NCI-H1436 (cell line): ENCODE measurements at regions not wholly inside any gene's neighbourhood (a gene's known extent, or its start where the extent isn't known, plus 50 kb on each side); places are given as distances from the start of the nearest gene placed in this dataset.

Experiments
- DNase-seq: peaks from one replicate; lab custom pipeline; 2025; lab: John Stamatoyannopoulos, UW

- DNase-seq, result no peak
These were observed 63.9 kb upstream of the TRIM2 start for GRCh38 chr4:153140294-153140693.

DNA sequence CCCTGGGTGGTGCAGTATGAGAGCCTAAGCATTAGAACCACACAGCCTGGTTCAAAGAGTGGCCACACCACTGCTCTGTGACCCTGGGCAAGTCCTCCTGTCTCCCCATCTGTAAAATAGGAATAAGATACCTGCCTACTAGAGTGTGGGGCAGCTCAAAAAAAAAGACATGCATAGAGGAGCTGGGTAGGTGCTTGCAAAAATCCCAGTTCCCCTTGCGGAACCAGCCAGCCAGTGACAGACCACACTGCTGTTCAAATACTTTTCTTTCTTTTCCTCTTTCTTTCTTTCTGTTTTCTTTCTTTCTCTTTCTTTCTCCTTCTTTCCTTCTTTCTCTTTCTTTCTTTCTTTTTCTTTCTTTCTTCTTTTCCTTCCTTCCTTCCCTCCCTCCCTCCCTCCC lies 63.0 kb upstream of the TRIM2 start:
- no peak for DNase-seq

DNA sequence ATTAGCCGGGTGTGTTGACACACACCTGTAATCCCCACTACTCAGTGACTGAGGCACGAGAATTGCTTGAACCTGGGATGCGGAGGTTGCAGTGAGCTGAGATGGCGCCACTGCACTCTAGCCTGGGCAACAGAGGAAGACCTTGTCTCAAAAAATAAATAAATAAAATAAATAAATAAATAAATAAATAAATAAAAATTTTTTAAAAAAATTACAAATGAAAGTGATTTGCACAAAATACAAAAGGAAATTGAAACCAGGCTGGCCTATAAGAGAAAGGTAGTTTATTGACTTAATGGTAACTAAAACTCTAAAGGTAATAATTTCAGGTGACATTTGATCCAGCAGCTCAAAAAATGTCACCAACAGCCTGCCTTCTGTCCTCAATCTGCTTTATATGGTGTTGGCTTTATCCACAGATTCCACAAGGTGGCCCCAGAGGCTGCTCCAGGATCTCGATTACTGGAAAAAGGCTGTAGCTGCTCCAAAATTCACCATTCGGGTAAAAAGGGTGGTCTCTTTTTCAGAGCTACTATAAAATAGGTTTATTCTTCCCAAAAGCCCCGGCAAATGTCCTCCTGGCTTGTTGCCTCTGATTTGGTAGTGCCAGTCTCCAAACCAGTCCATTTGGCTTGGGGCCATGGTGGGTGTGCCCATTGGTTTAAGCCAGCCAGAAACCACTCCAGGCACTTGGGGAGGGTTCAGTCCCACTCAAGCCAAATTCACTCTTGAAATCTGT lies 61.4 kb upstream of the TRIM2 start:
- DNase-seq, result peak; percentile 72

DNA sequence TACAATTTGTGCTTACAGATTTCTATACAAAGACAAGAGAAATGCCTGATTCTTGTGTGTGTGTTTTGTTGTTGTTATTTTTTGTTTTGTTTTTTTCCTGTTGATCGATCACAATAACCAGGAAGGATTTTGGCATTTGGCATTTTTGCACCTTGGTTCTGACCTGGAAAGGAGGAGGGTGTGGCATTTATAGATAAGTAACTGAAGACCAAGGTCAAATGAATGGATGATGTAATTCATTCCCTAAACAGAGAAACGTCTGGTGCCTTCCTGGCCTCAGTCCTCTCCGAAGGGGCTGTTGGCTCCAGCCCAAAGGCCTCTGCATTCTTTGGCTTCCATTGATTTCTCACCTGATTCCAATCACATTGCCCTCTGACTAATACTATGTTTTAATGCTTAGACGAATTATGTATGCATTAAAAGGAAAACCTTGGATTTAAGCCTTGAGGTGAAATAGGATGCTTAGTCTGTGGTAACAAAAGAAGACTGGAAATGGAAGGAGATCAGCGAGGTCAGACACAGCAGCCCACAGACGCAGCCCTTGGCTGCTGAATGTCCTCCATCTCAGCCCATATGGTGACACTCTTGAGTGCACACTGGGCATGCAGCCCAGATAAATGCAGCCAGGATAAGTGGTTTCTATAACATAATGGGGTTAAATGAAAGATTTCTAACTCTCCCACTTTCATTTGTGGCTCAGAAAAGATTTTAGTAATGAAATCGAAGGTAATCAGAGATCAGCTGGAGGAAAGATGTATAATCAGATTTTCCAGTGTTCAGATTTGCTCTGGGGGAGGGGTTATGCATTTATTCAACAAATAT lies 60.5 kb upstream of the TRIM2 start:
- DNase-seq, result peak; percentile 67

GRCh38 chr4:153146031-153146430 lies 58.2 kb upstream of the TRIM2 start:
- DNase-seq, result no peak

DNA sequence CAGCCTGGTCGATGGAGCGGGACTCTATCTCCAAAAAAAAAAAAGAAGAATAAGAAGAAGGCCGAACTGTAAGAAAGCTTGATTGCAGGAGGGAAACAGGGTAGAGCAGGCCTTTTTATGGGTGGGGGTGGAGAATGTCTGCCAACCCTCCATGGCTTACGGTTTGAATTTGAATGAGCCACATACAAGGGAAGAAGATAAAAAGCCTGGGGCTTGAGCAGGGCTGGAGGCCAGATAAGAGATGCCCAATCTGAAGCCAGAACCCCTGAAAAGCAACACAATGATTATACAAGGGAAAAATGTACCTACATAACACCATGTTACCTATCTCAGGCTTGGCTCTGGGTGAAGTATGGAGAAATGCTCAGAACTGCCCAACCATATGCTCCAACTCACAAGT lies 57.3 kb upstream of the TRIM2 start:
- no peak for DNase-seq

DNA sequence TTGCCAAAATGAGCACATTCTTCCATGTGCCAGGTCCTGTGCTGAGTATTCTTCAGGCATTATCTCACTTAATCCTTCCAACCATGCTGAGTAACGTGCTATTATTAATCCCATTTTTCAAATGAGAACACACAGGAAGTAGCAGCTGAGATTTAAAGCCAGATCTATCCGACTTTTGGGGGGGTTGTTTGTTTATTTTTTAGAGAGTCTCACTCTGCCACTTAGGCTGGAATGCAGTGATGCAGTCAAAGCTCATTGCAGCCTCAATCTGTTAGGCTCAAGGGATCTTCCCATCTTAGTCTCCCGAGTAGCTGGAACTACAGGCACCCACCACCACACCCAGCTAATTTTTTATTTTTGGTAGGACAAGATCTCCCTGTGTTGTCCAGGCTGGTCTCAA lies 55.5 kb upstream of the TRIM2 start:
- no peak for DNase-seq

DNA sequence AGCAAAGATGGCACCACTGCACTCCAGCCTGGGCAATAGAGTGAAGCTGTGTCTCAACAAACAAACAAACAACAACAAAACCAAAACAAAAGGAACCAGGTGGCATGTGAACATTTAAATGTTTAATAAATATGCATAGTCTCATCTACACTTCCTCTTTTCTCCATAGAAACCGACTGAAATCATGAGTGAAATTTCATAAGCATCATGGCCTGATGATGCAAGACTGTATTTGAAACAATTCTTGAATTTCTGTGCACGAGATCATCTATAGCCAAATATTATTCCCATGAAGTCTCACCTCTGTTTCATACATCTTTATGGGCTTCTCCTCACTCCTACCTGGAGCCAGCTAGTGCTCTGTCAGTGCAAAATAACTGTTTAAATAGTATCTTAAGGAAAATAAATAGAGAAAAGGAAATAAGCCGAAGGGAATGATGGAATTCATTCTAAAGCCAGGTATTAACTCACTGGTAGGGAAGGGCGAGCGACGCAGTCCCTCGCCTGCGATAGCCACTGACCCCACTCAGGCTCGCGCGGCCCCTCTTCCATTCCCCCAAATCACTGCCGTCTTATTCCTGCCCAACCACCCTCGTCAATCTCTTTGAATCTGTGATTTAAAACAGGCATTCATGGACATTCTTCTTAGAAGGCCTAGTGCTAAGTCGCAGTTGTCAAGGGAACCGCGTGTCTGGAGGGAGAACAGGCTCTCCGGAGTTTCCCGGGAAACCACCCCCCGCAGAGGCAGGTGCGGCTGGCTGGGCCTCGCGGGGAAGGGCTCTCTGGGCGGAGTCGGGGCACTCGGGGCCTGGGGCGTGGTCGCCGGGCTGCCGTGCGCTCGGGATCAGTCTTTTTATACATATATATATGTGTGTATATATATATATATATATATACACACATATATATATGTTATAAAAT lies 52.4 kb upstream of the TRIM2 start:
- peak; percentile 82 for DNase-seq

DNA sequence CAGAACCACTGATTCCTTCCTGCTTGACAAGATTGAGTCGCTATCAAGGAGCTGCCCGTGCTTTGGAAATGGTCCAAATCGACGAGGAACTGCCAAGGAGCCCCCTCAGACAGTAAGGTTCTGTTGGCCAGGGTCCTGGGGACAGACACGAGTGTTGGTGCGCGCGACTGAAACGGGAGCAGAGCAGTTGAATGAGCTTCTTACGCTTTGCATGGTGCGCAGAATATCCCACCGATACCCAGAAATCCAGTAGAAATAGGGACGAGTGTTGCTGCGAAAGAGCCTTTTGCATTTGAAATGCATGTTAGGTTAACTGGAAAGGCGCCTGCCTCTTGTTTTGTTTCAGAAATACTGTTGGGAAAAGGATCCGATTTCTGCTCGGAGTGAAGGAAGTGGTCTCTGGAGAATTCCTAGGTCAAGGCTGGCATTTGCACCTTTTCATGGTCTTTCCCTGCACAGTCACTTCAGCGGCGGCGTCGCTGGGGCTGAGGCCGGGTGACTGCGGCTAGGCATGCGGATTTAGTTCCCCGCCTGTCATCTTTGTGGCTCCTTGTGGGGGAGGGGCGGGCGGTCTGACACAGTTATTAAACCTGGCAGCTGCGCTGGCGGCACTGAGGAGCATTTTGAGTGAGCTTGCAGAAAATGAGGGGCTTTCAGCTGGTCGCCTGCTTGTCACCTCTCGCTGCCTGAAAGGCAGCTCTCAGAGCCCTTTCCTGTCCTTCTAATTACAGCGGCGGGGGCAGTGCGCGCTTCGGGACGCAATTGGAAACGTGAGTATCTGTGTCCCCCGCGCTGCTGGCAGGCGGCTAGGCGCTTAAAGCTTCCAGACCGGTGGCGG lies 51.5 kb upstream of the TRIM2 start:
- DNase-seq, result peak; percentile 73

GRCh38 chr4:153153339-153153871 lies 50.8 kb upstream of the TRIM2 start:
- DNase-seq, result peak; percentile 74

DNA sequence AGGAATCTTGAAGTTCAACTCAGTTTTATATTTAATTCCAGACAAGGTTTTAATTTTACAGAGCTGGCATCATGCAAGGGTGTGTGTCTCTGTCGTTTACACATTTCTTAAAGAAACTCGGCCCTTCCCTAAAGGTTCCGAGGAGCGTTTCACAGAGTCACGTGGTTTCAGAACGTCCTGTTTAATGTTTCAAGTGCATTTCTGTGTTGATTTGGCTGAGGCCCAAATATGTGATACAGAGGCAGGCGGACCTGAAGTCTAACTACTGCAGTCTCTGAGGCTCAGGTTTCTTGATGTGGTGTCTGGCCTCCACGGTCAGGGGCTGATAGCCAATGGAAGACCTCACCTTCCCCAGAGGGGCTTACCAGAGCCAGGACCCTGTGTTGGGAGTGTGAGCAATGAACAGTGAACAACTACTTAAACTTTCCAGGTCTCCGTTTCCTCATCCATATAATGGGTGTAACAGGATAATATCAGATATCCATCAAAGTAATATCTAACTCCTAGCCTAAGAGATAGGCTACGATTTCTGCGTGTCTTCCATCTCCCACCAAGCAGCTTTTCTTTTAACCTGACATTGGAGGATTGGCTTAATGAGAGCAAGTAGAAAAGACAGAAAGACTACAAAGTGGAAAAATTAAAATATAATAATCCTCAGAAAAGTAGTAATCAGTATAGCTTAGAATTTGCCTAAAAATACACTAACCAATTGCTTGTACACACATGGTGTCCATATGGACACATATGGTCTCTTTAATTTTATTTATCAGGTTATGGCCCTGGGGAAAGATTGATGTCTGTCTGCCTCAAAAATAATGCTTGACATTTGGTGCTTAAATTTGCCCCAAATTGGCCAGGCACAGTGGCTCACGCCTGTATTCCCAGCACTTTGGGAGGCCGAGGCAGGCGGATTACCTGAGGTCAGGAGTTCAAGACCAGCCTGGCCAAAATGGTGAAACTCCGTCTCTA lies 50.0 kb upstream of the TRIM2 start:
- DNase-seq, result peak; percentile 62
